ENCODE measurements at regions not wholly inside any gene's neighbourhood (a gene's known extent, or its start where the extent isn't known, plus 50 kb on each side); places are given as distances from the start of the nearest gene placed in this dataset.
"Not testable (repeated sequence)": the region's sequence is repeated elsewhere in the genome, so short reads cannot be mapped to it uniquely, and the experiment has no call there.

GRCh38 chr1:55867304-55867843 lies 652.2 kb upstream of the USP24 start:
- intact Hi-C loops (cut with DNase I), result no loop called here
- Histone ChIP-seq H3K36me3 (no peaks in the 10 kb centered on the region), H3K27ac (no peak overlapping the region), H3K4me1 (ENCODE audit: insufficient read depth) (no peaks in the 10 kb centered on the region), H3K4me3 (no peak overlapping the region), H3K9me3 (no peaks in the 10 kb centered on the region), H3K27me3 (no peaks in the 10 kb centered on the region)
- WGBS, 3 donors, result 93 to 97% (median 96%) methylated on average over 3 of the region's 3 CpGs
- no peak for TF ChIP-seq CTCF (IDR thresholded peaks at IDR 0.05)
- TF ChIP-seq POLR2A (IDR thresholded peaks at IDR 0.05), result no peak
- TF ChIP-seq EP300 (IDR thresholded peaks at IDR 0.05), result no peak
- DNase-seq, result no peak

- H3K4me3 ChIP-seq; H3K27me3 ChIP-seq; H3K27ac ChIP-seq; intact Hi-C loops (cut with DNase I); H3K4me1 ChIP-seq (ENCODE audit: insufficient read depth); H3K9me3 ChIP-seq; H3K36me3 ChIP-seq; DNase-seq: not testable (repeated sequence)
- 92% methylated on average over 7 of the region's 7 CpGs for WGBS, 3 donors
Measured at GRCh38 chr1:55865778-55866177, 650.6 kb upstream of the USP24 start.

DNA sequence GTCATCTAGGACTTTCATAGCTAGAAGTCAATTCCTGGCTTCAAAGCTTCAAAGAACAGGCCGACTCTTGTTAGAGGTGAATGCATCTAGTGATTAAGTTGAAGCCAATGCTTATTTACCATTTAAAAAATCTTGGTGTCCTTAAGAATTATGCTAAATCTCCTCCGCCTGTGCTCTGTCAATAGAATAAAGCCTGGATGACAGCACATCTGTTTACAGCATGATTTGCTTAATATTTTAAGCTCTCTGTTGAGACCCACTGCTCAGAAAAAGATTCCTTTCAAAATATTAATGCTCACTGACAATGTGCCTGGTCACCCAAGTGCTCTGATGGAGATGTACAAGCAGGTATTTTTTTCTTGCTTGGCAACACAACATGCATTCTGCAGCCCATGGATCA lies 649.1 kb upstream of the USP24 start:
- DNase-seq, result no peak
- Histone ChIP-seq H3K27ac (no peak overlapping the region), H3K36me3 (no peaks in the 10 kb centered on the region), H3K4me1 (ENCODE audit: insufficient read depth) (peaks cover 1% of the 10 kb centered on the region), H3K27me3 (no peaks in the 10 kb centered on the region), H3K4me3 (no peak overlapping the region), H3K9me3 (no peaks in the 10 kb centered on the region)
- 94 to 98% (median 95%) methylated on average over 2 of the region's 2 CpGs for WGBS, 3 donors
- intact Hi-C loops (cut with DNase I), result no loop called here
- TF ChIP-seq EP300 (IDR thresholded peaks at IDR 0.05) (no peak), POLR2A (IDR thresholded peaks at IDR 0.05) (no peak), CTCF (IDR thresholded peaks at IDR 0.05) (no peak)

GRCh38 chr1:55861676-55862340 lies 646.6 kb upstream of the USP24 start:
- TF ChIP-seq CTCF (IDR thresholded peaks at IDR 0.05), result no peak
- TF ChIP-seq EP300 (IDR thresholded peaks at IDR 0.05), result no peak
- DNase-seq, result no peak
- peaks cover 1% of the 10 kb centered on the region for H3K4me1 ChIP-seq (ENCODE audit: insufficient read depth)
- no peak overlapping the region for H3K4me3 ChIP-seq
- 93 to 97% (median 95%) methylated on average over 3 of the region's 3 CpGs for WGBS, 3 donors
- H3K36me3 ChIP-seq, result no peaks in the 10 kb centered on the region
- intact Hi-C loops (cut with DNase I), result no loop called here
- H3K27me3 ChIP-seq, result no peaks in the 10 kb centered on the region
- no peaks in the 10 kb centered on the region for H3K9me3 ChIP-seq
- no peak overlapping the region for H3K27ac ChIP-seq

- 64 to 87% (median 79%) methylated on average over 6 of the region's 6 CpGs for WGBS, 3 donors
- H3K36me3 ChIP-seq, result no peaks in the 10 kb centered on the region
- intact Hi-C loops (cut with DNase I), result no loop called here
- H3K9me3 ChIP-seq, result no peaks in the 10 kb centered on the region
- TF ChIP-seq POLR2A (IDR thresholded peaks at IDR 0.05) (no peak), CTCF (IDR thresholded peaks at IDR 0.05) (no peak), EP300 (IDR thresholded peaks at IDR 0.05) (no peak)
- H3K27me3 ChIP-seq, result no peaks in the 10 kb centered on the region
- no peak for DNase-seq
- no peak overlapping the region for H3K4me3 ChIP-seq
- H3K4me1 ChIP-seq (ENCODE audit: insufficient read depth), result peaks cover 1% of the 10 kb centered on the region
- no peak overlapping the region for H3K27ac ChIP-seq
Measured at GRCh38 chr1:55860798-55861519, 645.8 kb upstream of the USP24 start.

Data from ovary (tissue), 7 donors.